Neural cell (in vitro differentiated cells): ENCODE measurements at regions not wholly inside any gene's neighbourhood (a gene's known extent, or its start where the extent isn't known, plus 50 kb on each side); places are given as distances from the start of the nearest gene placed in this dataset.

ENCODE experiments used
- H2AFZ ChIP-seq: fragments of 200-600, 300-800 bp; sonication (generic), shearing (Covaris generic); 2 replicates; pipeline ENCODE4 v1.6.0; 2014; ENCODE audit warnings: low read depth, mild to moderate bottlenecking, antibody characterized with exemption, low read length, moderate library complexity
- H3F3A ChIP-seq: fragments of 200-600 bp; shearing (Covaris generic); 2 replicates; pipeline ENCODE4 v1.6.1; 2016; ENCODE audit warnings: mild to moderate bottlenecking, moderate library complexity, mixed read lengths, antibody characterized with exemption, low read length; ENCODE audit not compliant: insufficient read depth, poor library complexity, severe bottlenecking
- H3K27ac ChIP-seq: fragments of 200-600, 300-800 bp; sonication (generic), shearing (Covaris generic); 2 replicates; pipeline ENCODE4 v1.5.1; 2014; ENCODE audit warnings: mild to moderate bottlenecking, low read length, moderate library complexity
- H3K27me3 ChIP-seq: fragments of 300-800, 200-600 bp; sonication (generic), shearing (Covaris generic); 2 replicates; pipeline ENCODE4 v1.6.0; 2014; ENCODE audit warnings: mild to moderate bottlenecking, low read depth, low read length, moderate library complexity; ENCODE audit not compliant: insufficient read depth
- H3K36me3 ChIP-seq: fragments of 300-800, 200-600 bp; sonication (generic), shearing (Covaris generic); 2 replicates; pipeline ENCODE4 v1.5.1; 2014; ENCODE audit warnings: mild to moderate bottlenecking, antibody characterized with exemption, low read length, moderate library complexity; ENCODE audit not compliant: insufficient read depth
- H3K4me2 ChIP-seq: fragments of 300-800, 200-600 bp; sonication (generic), shearing (Covaris generic); 2 replicates; pipeline ENCODE4 v1.6.0; 2014; ENCODE audit warnings: mild to moderate bottlenecking, low read length
- H3K4me3 ChIP-seq: fragments of 300-800, 200-600 bp; sonication (generic), shearing (Covaris generic); 2 replicates; pipeline ENCODE4 v1.5.1; 2014; ENCODE audit warnings: mild to moderate bottlenecking, low read length, moderate library complexity
- H3K79me2 ChIP-seq: fragments of 200-600 bp; shearing (Covaris generic); replicated peaks from 2 replicates; pipeline ENCODE4 v1.6.0; 2014; ENCODE audit warnings: mild to moderate bottlenecking, low read length, moderate library complexity; ENCODE audit not compliant: insufficient read depth
- H3K9ac ChIP-seq: fragments of 300-800, 200-600 bp; sonication (generic), shearing (Covaris generic); 2 replicates; pipeline ENCODE4 v1.6.1; 2016; ENCODE audit warnings: mild to moderate bottlenecking, low read length, mixed read lengths
- H3K9me2 ChIP-seq: fragments of 200-600 bp; shearing (Covaris generic); 2 replicates; pipeline ENCODE4 v1.6.1; 2016; ENCODE audit warnings: mild to moderate bottlenecking, low read length, mixed read lengths; ENCODE audit not compliant: insufficient read depth
- H3K9me3 ChIP-seq: fragments of 200-600, 300-800 bp; sonication (generic), shearing (Covaris generic); 2 replicates; pipeline ENCODE4 v1.6.1; 2016; ENCODE audit warnings: mild to moderate bottlenecking, mixed run types, low read length, moderate library complexity, mixed read lengths
- H4K20me1 ChIP-seq: fragments of 200-600 bp; shearing (Covaris generic); 2 replicates; pipeline ENCODE4 v1.6.1; 2016; ENCODE audit warnings: mild to moderate bottlenecking, mixed run types; ENCODE audit not compliant: insufficient read depth
- EP300 ChIP-seq: fragments of 450-650 bp; conservative IDR thresholded peaks from 2 replicates; pipeline ENCODE4 v1.6.1; 2014; ENCODE audit warnings: antibody characterized with exemption, mild to moderate bottlenecking, moderate library complexity; ENCODE audit not compliant: poor library complexity, severe bottlenecking
- EZH2 ChIP-seq: fragments of 200-600, 300-800 bp; shearing (Covaris generic), sonication (generic); IDR thresholded peaks from 2 replicates; pipeline ENCODE4 v1.6.1; 2014; ENCODE audit warnings: antibody characterized with exemption, low read length, borderline replicate concordance, mild to moderate bottlenecking; ENCODE audit not compliant: insufficient read depth, poor library complexity, severe bottlenecking
- MXI1 ChIP-seq: fragments of 450-650 bp; conservative IDR thresholded peaks from 2 replicates; pipeline ENCODE4 v1.6.1; 2014; ENCODE audit warnings: antibody characterized with exemption, mild to moderate bottlenecking; ENCODE audit not compliant: poor library complexity, severe bottlenecking
- POLR2AphosphoS5 ChIP-seq: IDR thresholded peaks from 2 replicates; pipeline ENCODE4 v1.6.1; 2012
- RAD21 ChIP-seq: fragments of 450-650 bp; conservative IDR thresholded peaks from 2 replicates; pipeline ENCODE4 v1.6.1; 2014; ENCODE audit warnings: antibody characterized with exemption, mild to moderate bottlenecking, moderate library complexity
- SMC3 ChIP-seq: fragments of 450-650 bp; conservative IDR thresholded peaks from 2 replicates; pipeline ENCODE4 v1.6.1; 2014; ENCODE audit warnings: antibody characterized with exemption, mild to moderate bottlenecking, moderate library complexity; ENCODE audit not compliant: poor library complexity
- TAF1 ChIP-seq: IDR thresholded peaks from 2 replicates; pipeline ENCODE4 v1.6.1; 2012; ENCODE audit warnings: low read depth
- TF ChIP-seq, protein P1 (sequence below): IDR thresholded peaks from 2 replicates; pipeline ENCODE4 v1.6.1; 2012; ENCODE audit warnings: borderline replicate concordance
- TF ChIP-seq, protein P2 (sequence below): fragments of 450-650 bp; IDR thresholded peaks from 2 replicates; pipeline ENCODE4 v1.5.1; 2014; ENCODE audit warnings: antibody characterized with exemption, mild to moderate bottlenecking, moderate library complexity; ENCODE audit not compliant: poor library complexity, severe bottlenecking

DNA sequence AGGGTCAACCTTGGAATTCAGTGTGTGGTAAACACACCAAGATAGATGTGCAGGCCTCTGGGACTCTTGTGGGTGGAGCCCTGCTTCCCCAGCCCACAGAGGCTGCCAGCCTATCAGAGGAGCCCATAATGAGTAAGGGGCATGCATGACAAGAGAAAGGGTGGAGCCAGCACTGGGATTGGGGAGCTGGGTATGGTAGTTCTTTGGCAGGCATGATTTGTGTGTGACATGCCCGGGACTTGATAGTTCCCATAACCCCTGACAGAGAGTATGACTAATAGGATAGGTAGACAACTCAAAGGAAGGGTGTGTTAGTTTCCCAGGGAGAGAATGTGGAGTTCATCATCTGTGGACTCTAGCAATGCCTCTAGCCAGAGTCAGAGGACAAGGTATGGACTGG, 143.0 kb downstream of the EMP1 start:
- Histone ChIP-seq H3K27ac (no peak overlapping the region), H3K27me3 (no peaks in the 10 kb centered on the region), H3K9me2 (no peaks in the 10 kb centered on the region), H3K4me3 (no peak overlapping the region), H3K79me2 (no peaks in the 10 kb centered on the region), H2AFZ (no peak overlapping the region), H4K20me1 (no peaks in the 10 kb centered on the region), H3K4me2 (no peak overlapping the region), H3K36me3 (no peaks in the 10 kb centered on the region), H3K9me3 (no peaks in the 10 kb centered on the region), H3F3A (no peaks in the 10 kb centered on the region), H3K9ac (no peak overlapping the region)
- TF ChIP-seq EZH2 (no peak), TAF1 (no peak), SMC3 (no peak)
- TF ChIP-seq, protein P1, sequence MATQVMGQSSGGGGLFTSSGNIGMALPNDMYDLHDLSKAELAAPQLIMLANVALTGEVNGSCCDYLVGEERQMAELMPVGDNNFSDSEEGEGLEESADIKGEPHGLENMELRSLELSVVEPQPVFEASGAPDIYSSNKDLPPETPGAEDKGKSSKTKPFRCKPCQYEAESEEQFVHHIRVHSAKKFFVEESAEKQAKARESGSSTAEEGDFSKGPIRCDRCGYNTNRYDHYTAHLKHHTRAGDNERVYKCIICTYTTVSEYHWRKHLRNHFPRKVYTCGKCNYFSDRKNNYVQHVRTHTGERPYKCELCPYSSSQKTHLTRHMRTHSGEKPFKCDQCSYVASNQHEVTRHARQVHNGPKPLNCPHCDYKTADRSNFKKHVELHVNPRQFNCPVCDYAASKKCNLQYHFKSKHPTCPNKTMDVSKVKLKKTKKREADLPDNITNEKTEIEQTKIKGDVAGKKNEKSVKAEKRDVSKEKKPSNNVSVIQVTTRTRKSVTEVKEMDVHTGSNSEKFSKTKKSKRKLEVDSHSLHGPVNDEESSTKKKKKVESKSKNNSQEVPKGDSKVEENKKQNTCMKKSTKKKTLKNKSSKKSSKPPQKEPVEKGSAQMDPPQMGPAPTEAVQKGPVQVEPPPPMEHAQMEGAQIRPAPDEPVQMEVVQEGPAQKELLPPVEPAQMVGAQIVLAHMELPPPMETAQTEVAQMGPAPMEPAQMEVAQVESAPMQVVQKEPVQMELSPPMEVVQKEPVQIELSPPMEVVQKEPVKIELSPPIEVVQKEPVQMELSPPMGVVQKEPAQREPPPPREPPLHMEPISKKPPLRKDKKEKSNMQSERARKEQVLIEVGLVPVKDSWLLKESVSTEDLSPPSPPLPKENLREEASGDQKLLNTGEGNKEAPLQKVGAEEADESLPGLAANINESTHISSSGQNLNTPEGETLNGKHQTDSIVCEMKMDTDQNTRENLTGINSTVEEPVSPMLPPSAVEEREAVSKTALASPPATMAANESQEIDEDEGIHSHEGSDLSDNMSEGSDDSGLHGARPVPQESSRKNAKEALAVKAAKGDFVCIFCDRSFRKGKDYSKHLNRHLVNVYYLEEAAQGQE: no peak

DNA sequence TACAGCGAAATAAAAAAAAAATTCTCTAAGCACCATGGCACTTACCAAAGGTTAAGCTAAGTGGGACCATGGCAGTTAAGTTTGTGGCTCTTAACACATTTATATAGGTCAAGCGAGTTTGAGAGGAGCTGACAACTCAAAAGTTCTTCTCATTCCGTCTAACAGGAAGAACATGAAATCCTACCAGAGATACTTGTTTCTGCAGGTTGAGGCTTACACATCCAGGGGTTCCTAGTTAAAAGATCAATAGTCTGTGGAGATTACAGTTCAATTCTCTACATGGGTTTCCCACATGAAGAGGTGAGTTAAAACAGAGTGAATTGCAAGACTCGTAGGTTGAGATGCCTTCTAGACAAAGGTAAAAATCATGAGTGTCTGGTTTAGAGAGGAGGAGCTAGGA, 142.6 kb downstream of the EMP1 start:
- no peak overlapping the region for H3K4me2 ChIP-seq
- no peaks in the 10 kb centered on the region for H3K36me3 ChIP-seq
- TF ChIP-seq EZH2 (no peak), EP300 (no peak), RAD21 (no peak), TAF1 (no peak), SMC3 (no peak), POLR2AphosphoS5 (no peak), MXI1 (no peak)
- TF ChIP-seq, protein P1: no peak
- TF ChIP-seq, protein P2, sequence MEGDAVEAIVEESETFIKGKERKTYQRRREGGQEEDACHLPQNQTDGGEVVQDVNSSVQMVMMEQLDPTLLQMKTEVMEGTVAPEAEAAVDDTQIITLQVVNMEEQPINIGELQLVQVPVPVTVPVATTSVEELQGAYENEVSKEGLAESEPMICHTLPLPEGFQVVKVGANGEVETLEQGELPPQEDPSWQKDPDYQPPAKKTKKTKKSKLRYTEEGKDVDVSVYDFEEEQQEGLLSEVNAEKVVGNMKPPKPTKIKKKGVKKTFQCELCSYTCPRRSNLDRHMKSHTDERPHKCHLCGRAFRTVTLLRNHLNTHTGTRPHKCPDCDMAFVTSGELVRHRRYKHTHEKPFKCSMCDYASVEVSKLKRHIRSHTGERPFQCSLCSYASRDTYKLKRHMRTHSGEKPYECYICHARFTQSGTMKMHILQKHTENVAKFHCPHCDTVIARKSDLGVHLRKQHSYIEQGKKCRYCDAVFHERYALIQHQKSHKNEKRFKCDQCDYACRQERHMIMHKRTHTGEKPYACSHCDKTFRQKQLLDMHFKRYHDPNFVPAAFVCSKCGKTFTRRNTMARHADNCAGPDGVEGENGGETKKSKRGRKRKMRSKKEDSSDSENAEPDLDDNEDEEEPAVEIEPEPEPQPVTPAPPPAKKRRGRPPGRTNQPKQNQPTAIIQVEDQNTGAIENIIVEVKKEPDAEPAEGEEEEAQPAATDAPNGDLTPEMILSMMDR: no peak
- no peak overlapping the region for H3K9ac ChIP-seq
- no peaks in the 10 kb centered on the region for H3K27me3 ChIP-seq
- no peaks in the 10 kb centered on the region for H3K9me3 ChIP-seq
- H2AFZ ChIP-seq: no peak overlapping the region
- no peaks in the 10 kb centered on the region for H3F3A ChIP-seq
- H3K4me3 ChIP-seq: no peak overlapping the region
- no peak overlapping the region for H3K27ac ChIP-seq
- H4K20me1 ChIP-seq: no peaks in the 10 kb centered on the region
- H3K79me2 ChIP-seq: no peaks in the 10 kb centered on the region
- no peaks in the 10 kb centered on the region for H3K9me2 ChIP-seq
